Lung (tissue), 11 donors: ENCODE measurements at regions not wholly inside any gene's neighbourhood (a gene's known extent, or its start where the extent isn't known, plus 50 kb on each side); places are given as distances from the start of the nearest gene placed in this dataset.

Source experiments
- ATAC-seq: fragments of 200-7000 bp; cut with Tn5 transposase; one replicate; pipeline ENCODE4 v1.9.1; 2020; ENCODE audit warnings: moderate number of reproducible peaks; ENCODE audit not compliant: insufficient read depth, low FRiP score
- DNase-seq, 3 donors: peaks; one replicate each; pipeline ENCODE4 v3.0.0-alpha.2; 2013 to 2017
- H3K27ac ChIP-seq, 2 donors: one replicate each; pipeline ENCODE4 v1.5.1; 2013; ENCODE audit warnings: mild to moderate bottlenecking in 2 of 2, moderate library complexity in 2 of 2, control low read depth in 1 of 2, inconsistent platforms in 1 of 2, low read depth in 1 of 2, low read length in 1 of 2
- H3K27me3 ChIP-seq, 3 donors: one replicate each; pipeline ENCODE4 v1.5.1; 2013; ENCODE audit warnings: low read length in 2 of 3; ENCODE audit not compliant: control insufficient read depth in 3 of 3, insufficient read depth in 3 of 3
- H3K36me3 ChIP-seq, 4 donors: one replicate each; pipeline ENCODE4 v1.5.1; 2013; ENCODE audit warnings: low read length in 4 of 4, mild to moderate bottlenecking in 1 of 4, moderate library complexity in 1 of 4; ENCODE audit not compliant: control insufficient read depth in 4 of 4, insufficient read depth in 4 of 4
- H3K4me1 ChIP-seq, 5 donors: one replicate each; pipeline ENCODE4 v1.5.1; 2013; ENCODE audit warnings: low read length in 5 of 5, mild to moderate bottlenecking in 2 of 5, moderate library complexity in 1 of 5; ENCODE audit not compliant: control insufficient read depth in 5 of 5, insufficient read depth in 5 of 5
- H3K4me3 ChIP-seq: one replicate; pipeline ENCODE4 v1.5.1; 2013; ENCODE audit warnings: mild to moderate bottlenecking, control low read depth, moderate library complexity
- H3K9ac ChIP-seq, 2 donors: one replicate each; pipeline ENCODE4 v1.5.1; 2013; ENCODE audit warnings: low read length in 2 of 2, control low read depth in 1 of 2; ENCODE audit not compliant: insufficient read depth in 1 of 2
- H3K9me3 ChIP-seq, 4 donors: one replicate each; pipeline ENCODE4 v1.5.1; 2013; ENCODE audit warnings: low read length in 3 of 4, mild to moderate bottlenecking in 1 of 4, moderate library complexity in 1 of 4; ENCODE audit not compliant: control insufficient read depth in 4 of 4, insufficient read depth in 3 of 4
- CTCF ChIP-seq: IDR thresholded peaks from 2 replicates; pipeline ENCODE4 v1.5.1; 2012; ENCODE audit warnings: mild to moderate bottlenecking; ENCODE audit errors: control extremely low read depth, extremely low read depth
- WGBS, 2 donors: extraction: QIAGEN DNeasy Blood & Tissue Kit; methylation state at CpG; one replicate each; pipeline ENCODE4 v1.1.7; 2013; 5-methylcytosine and 5-hydroxymethylcytosine counted together
- donor health status: control.
- donor health status: control.
- donor health status: Bipolar disorder and iron deficiency.
- donor health status: healthy.
- donor health status: DM: yes; HTN: yes; CAD: no.

DNA sequence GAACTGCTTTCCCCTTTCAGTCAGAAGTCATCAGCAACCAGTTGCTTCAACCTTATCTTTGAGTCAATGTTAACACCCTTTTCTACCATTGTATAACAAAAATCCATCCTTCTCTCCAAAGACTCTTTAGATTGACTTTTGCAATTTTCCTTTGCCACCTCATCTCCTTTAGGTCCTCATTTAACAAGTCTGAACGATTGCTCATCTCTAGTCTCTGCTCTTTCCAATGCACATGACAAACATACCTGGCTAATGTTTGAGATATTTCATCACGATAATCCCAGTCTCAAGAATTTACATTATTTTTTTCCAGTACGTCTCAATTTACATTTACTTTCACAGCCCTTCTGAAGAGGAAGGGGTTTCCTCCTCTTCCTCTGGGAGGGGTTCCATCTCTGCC is 127.5 kb downstream of the KLF12 start:
- no peaks in the 10 kb centered on the region for H3K9me3 ChIP-seq
- H3K27me3 ChIP-seq = no peaks in the 10 kb centered on the region
- no peak for DNase-seq
- no peak for TF ChIP-seq CTCF
- H3K36me3 ChIP-seq = no peaks in the 10 kb centered on the region
- ATAC-seq = no peak
- no peak overlapping the region for H3K27ac ChIP-seq
- no peak overlapping the region for H3K9ac ChIP-seq
- H3K4me3 ChIP-seq = no peak overlapping the region
- peaks cover 0 to 4% (median 0%) of the 10 kb centered on the region in 5 donors for H3K4me1 ChIP-seq
- WGBS, 2 donors = 74 to 88% methylated on average over 3 of the region's 3 CpGs

GRCh38 chr13:74005320-74006157 is 128.7 kb downstream of the KLF12 start:
- H3K4me3 ChIP-seq = no peak overlapping the region
- 90% methylated on average over 6 of the region's 6 CpGs for WGBS, 2 donors
- H3K36me3 ChIP-seq = no peaks in the 10 kb centered on the region
- TF ChIP-seq CTCF = no peak
- ATAC-seq = no peak
- H3K27ac ChIP-seq = no peak overlapping the region
- no peak overlapping the region for H3K9ac ChIP-seq
- no peaks in the 10 kb centered on the region for H3K27me3 ChIP-seq
- DNase-seq = no peak
- no peaks in the 10 kb centered on the region for H3K9me3 ChIP-seq
- H3K4me1 ChIP-seq = peaks cover 0 to 9% (median 0%) of the 10 kb centered on the region in 5 donors

DNA sequence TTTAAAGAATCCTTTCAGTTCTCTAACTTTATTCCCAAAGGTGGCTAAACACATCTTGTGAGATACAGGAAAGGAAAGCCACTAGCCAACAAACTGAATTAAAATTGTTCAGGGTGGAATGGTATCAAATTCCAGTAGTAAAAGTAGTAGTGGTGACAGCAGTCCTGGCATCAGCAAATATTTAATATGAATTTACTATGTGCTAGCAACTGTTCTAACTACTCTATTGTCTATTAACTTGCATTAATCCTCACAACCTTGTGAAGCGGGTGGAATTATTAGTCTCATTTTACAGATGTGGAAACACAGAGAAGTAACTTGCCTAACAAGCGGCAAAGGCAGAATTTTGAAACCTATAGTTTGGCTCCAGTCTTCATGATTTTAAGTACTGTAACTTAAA is 130.1 kb downstream of the KLF12 start:
- WGBS, 2 donors = 97% methylated on average over 2 of the region's 2 CpGs
- DNase-seq (no peak), ATAC-seq (no peak)
- Histone ChIP-seq H3K27me3 (no peaks in the 10 kb centered on the region), H3K9ac (no peak overlapping the region), H3K27ac (no peak overlapping the region), H3K9me3 (no peaks in the 10 kb centered on the region), H3K4me1 (peaks cover 0 to 13% (median 0%) of the 10 kb centered on the region in 5 donors), H3K36me3 (no peaks in the 10 kb centered on the region), H3K4me3 (no peak overlapping the region)
- no peak for TF ChIP-seq CTCF
